PC-9 (cell line): ENCODE measurements at regions not wholly inside any gene's neighbourhood (a gene's known extent, or its start where the extent isn't known, plus 50 kb on each side); places are given as distances from the start of the nearest gene placed in this dataset.

ENCODE experiments used
- CTCF ChIP-seq: fragments of 200-600 bp; sonication (generic); conservative IDR thresholded peaks from 2 replicates; pipeline ENCODE4 v1.6.1; 2017; ENCODE audit warnings: mixed run types, antibody characterized with exemption, mild to moderate bottlenecking, moderate library complexity
- EZH2 ChIP-seq: fragments of 200-600 bp; sonication (generic); IDR thresholded peaks from 2 replicates; pipeline ENCODE4 v1.8.0; 2017; ENCODE audit warnings: antibody characterized with exemption, low read depth

GRCh38 chr13:18996221-18996620 is 185.4 kb downstream of the TUBA3C start:
- TF ChIP-seq CTCF (no peak), EZH2 (no peak)
